ENCODE measurements at regions not wholly inside any gene's neighbourhood (a gene's known extent, or its start where the extent isn't known, plus 50 kb on each side); places are given as distances from the start of the nearest gene placed in this dataset.

- DNase-seq (ENCODE audit: low read depth, low spot score) (no peak), ATAC-seq (no peak)
- Histone ChIP-seq H3K27me3 (ENCODE audit: control insufficient read depth, insufficient read depth, low read length) (no peaks in the 10 kb centered on the region), H3K4me3 (ENCODE audit: low read depth in 2 of 2, low read length in 2 of 2) (no peak overlapping the region), H3K9me3 (ENCODE audit: control insufficient read depth, insufficient read depth, low read depth, low read length) (no peaks in the 10 kb centered on the region), H3K27ac (ENCODE audit: low read length) (no peak overlapping the region), H3K4me1 (ENCODE audit: control insufficient read depth, insufficient read depth, low read length) (no peaks in the 10 kb centered on the region), H3K36me3 (ENCODE audit: control insufficient read depth, insufficient read depth, low read length) (no peaks in the 10 kb centered on the region)
- ChIA-PET POLR2A (no interaction called here), CTCF (no interaction called here)
- no peak for TF ChIP-seq TCF7L2 (IDR thresholded peaks at IDR 0.05; ENCODE audit: low read depth, low read length)
- no peak for TF ChIP-seq POLR2AphosphoS5 (IDR thresholded peaks at IDR 0.05; ENCODE audit: low read depth, low read length)
- no peak for TF ChIP-seq SIN3A (IDR thresholded peaks at IDR 0.05; ENCODE audit: borderline replicate concordance, insufficient read depth, low read depth, low read length)
- TF ChIP-seq REST (IDR thresholded peaks at IDR 0.05; ENCODE audit: insufficient read depth in 1 of 2, low read depth in 2 of 2, low read length in 1 of 2): no peak
- TF ChIP-seq, protein P1, sequence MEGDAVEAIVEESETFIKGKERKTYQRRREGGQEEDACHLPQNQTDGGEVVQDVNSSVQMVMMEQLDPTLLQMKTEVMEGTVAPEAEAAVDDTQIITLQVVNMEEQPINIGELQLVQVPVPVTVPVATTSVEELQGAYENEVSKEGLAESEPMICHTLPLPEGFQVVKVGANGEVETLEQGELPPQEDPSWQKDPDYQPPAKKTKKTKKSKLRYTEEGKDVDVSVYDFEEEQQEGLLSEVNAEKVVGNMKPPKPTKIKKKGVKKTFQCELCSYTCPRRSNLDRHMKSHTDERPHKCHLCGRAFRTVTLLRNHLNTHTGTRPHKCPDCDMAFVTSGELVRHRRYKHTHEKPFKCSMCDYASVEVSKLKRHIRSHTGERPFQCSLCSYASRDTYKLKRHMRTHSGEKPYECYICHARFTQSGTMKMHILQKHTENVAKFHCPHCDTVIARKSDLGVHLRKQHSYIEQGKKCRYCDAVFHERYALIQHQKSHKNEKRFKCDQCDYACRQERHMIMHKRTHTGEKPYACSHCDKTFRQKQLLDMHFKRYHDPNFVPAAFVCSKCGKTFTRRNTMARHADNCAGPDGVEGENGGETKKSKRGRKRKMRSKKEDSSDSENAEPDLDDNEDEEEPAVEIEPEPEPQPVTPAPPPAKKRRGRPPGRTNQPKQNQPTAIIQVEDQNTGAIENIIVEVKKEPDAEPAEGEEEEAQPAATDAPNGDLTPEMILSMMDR (IDR thresholded peaks at IDR 0.05): no peak
- in situ Hi-C loops (cut with HindIII; ENCODE audit: low pct_unique_long_range_greater_than_20kb, low sequenced_read_pairs): no loop called here
- intact Hi-C loops (cut with micrococcal nuclease; ENCODE audit: unreplicated experiment): no loop called here
- BruUV-seq (replicated peaks): no TSS peak
Measured at GRCh38 chr9:73093016-73093739, 58.5 kb upstream of the ANXA1 start.

DNA sequence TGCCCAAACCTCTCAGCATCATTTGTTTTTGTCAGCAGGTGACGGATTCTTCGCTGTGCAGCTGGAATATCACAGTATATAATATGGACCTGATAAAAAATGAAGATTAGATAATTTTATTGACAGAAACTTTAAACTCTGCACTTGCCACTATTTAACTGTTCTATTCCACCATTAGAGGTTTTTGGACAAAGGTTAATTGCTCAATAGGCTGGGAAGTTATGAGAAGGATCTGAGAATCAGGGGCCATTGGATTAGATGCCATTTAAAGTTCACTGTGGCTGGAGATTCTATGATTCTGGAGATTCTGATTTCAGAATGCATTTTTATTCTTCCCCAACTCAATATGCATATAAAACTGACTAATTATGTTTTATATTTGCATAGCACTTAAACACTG is 59.8 kb upstream of the ANXA1 start:
- ChIA-PET CTCF (no interaction called here), POLR2A (no interaction called here)
- DNase-seq (ENCODE audit: low read depth, low spot score): no peak
- in situ Hi-C loops (cut with HindIII; ENCODE audit: low pct_unique_long_range_greater_than_20kb, low sequenced_read_pairs): no loop called here
- Histone ChIP-seq H3K4me1 (ENCODE audit: control insufficient read depth, insufficient read depth, low read length) (no peaks in the 10 kb centered on the region), H3K27ac (ENCODE audit: low read length) (no peak overlapping the region), H3K4me3 (ENCODE audit: low read depth in 2 of 2, low read length in 2 of 2) (no peak overlapping the region), H3K36me3 (ENCODE audit: control insufficient read depth, insufficient read depth, low read length) (no peaks in the 10 kb centered on the region), H3K9me3 (ENCODE audit: control insufficient read depth, insufficient read depth, low read depth, low read length) (no peaks in the 10 kb centered on the region), H3K27me3 (ENCODE audit: control insufficient read depth, insufficient read depth, low read length) (no peaks in the 10 kb centered on the region)
- no peak for ATAC-seq
- BruUV-seq (replicated peaks): no TSS peak
- intact Hi-C loops (cut with micrococcal nuclease; ENCODE audit: unreplicated experiment): no loop called here
- no peak for TF ChIP-seq SIN3A (IDR thresholded peaks at IDR 0.05; ENCODE audit: borderline replicate concordance, insufficient read depth, low read depth, low read length)
- TF ChIP-seq TCF7L2 (IDR thresholded peaks at IDR 0.05; ENCODE audit: low read depth, low read length): no peak
- TF ChIP-seq, protein P1 (IDR thresholded peaks at IDR 0.05): no peak
- TF ChIP-seq REST (IDR thresholded peaks at IDR 0.05; ENCODE audit: insufficient read depth in 1 of 2, low read depth in 2 of 2, low read length in 1 of 2): no peak
- TF ChIP-seq POLR2AphosphoS5 (IDR thresholded peaks at IDR 0.05; ENCODE audit: low read depth, low read length): no peak

All from Panc1 (cell line).